GM19438 (cell line): ENCODE measurements at regions not wholly inside any gene's neighbourhood (a gene's known extent, or its start where the extent isn't known, plus 50 kb on each side); places are given as distances from the start of the nearest gene placed in this dataset.

Experiments
- ATAC-seq: cut with Tn5 transposase; IDR thresholded peaks from one replicate; pipeline ENCODE4 v1.9.1; 2021; ENCODE audit warnings: low read depth; ENCODE audit not compliant: unreplicated experiment

DNA sequence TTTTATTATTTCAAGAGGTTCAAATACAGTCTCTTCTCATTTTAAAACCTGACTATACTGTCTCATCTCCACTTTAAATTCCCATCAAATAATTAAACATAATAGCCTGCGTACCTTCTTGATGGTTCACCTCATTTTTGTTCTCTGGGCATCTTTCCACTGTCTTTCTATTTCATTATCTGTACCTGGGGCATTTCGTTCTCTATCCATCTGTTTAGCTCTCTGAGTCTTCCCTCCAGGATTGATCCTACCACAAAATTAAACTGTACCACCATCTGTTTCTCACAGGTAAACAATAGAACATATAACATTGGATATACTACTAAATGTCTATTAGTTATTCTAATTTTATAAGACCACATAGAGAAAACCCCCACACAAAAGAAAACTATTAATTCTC is 1331.4 kb downstream of the NSUN3 start:
- no peak for ATAC-seq

- no peak for ATAC-seq
Observed at GRCh38 chr3:95399585-95399984, 1336.7 kb downstream of the NSUN3 start.

DNA sequence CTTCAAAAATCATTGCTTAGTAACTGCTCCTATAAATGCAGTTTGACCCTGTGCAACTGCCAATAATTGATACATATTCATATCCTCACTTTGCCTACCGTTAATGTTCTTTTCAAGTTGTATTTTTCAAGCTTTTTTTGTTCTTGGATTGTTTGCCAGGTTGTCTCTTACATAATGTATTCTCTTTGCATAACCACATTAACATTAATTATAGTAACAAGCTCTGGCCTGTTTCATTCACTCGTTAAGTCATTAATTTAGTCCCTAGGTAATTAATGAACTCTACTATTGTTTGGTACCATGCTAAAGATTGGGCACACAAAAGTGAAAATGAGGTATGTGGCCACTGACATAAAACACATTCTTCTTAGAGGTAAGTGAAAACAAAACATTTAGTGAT is 1338.8 kb downstream of the NSUN3 start:
- ATAC-seq, result no peak

DNA sequence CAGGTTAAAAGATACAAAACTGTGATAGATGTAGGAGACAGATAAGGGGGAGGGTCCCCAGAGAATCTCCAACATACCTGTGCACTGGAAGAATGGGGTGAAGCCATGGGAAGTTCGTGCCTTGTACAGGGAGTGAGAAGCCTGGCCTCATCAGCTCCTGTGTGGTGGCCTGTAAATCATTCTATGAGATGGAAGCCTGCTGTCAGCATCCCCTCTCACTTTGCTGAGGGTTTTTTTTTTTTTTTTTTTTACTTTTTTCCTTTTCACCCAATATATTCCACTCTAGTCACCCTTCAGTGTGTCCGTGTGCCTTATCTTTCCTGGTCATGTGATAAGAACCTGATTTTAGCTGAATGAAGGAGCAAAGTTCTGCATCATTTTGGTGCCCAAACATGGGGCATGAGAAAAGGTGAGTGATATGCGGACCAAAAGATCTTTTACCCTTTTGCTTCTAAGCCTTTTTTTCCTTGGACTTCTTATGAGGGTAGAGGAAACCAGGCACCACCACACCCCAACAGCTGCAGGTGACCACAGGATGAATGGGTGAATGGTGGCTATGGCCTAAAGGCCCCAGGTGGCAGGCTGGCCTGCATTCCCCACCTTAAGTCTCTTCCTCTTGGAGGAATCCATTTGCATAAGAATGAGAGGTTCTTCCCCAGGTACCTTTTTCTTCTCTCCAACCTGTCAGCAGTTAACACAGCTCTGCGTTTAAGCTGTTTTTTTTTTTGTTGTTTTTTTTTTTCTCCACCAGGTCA is 1345.0 kb downstream of the NSUN3 start:
- ATAC-seq, result no peak

- no peak for ATAC-seq
Observed at GRCh38 chr3:95408464-95408862, 1345.6 kb downstream of the NSUN3 start.

GRCh38 chr3:95418251-95418650 is 1355.4 kb downstream of the NSUN3 start:
- ATAC-seq, result no peak

DNA sequence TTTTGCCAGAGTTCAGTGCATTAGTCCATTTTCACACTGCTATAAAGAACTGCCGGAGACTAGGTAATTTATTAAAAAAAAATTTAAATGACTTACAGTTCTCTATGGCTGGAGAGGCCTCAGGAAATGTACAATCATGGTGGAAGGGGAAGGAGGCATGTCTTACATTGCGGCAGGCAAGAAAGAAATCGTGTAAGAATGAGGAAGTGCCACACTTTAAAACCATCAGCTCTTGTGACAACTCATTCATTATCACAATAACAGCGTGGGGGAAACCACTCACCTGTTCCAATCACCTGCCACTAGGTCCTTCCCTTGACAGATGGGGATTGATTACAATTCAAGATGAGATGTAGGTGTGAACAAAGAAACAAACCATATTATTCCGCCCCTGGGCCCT is 1361.4 kb downstream of the NSUN3 start:
- no peak for ATAC-seq

DNA sequence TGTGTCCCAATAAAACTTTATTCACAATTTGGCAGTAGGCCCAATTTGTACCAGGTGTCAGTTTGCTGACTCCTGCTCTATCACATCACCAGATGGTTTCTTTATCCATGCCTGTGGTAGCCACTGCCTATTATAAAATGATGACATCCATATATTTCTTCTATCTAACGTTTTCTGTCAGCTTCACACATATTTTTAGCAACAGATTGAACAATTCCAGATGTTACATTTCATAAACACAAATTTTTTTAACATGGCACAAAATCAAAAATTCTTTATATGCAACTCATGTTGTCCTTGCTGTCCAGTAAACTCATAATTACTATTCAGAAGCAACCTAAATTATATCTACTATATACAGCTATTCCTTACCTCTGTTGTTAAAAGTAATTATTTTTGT is 1371.6 kb downstream of the NSUN3 start:
- ATAC-seq, result no peak

DNA sequence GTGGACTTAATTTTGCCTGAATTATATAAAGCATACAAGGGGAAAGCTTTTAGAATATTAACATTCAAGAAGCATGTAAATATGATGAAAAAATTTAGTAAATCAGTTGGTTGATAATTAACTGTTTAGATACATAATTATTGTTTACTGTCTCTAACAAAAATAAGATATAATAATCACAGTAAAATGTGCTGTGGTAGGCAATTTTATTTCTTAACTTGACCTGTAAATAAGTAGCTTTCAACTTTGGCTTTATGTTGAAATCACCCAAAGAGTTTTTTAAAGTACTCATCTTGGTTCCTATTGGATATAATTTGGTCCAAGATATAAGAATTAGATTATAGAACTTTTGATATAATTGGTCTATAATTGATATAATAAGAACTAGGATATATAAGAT is 1374.5 kb downstream of the NSUN3 start:
- ATAC-seq, result no peak

- ATAC-seq, result no peak
Observed at GRCh38 chr3:95438274-95438673, 1375.4 kb downstream of the NSUN3 start.

GRCh38 chr3:95442766-95443165 is 1371.6 kb upstream of the EPHA6 start:
- ATAC-seq, result no peak

- no peak for ATAC-seq
Observed at GRCh38 chr3:95449841-95450240, 1364.6 kb upstream of the EPHA6 start.

- ATAC-seq, result no peak
Observed at GRCh38 chr3:95453242-95453641, 1361.2 kb upstream of the EPHA6 start.

DNA sequence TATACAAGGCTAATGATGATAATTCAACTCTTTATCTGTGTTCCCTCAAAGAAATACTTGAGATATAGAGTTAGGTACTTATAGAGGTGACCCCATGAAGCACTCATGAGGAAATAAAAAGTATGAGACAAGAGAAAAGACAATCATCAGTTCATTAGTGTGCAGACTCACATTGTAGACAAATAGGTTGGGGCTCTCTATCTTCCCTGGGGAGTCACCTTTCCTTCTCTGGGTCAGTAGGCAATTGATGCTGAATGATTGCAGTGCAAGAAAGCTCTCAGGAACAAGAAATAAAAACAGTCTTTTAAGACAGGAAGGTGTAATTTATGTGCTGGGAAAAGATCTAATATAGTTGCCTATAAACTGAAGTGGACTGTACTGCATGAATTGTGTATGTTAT is 1357.6 kb upstream of the EPHA6 start:
- ATAC-seq, result no peak

- no peak for ATAC-seq
Observed at GRCh38 chr3:95459706-95460105, 1354.7 kb upstream of the EPHA6 start.

DNA sequence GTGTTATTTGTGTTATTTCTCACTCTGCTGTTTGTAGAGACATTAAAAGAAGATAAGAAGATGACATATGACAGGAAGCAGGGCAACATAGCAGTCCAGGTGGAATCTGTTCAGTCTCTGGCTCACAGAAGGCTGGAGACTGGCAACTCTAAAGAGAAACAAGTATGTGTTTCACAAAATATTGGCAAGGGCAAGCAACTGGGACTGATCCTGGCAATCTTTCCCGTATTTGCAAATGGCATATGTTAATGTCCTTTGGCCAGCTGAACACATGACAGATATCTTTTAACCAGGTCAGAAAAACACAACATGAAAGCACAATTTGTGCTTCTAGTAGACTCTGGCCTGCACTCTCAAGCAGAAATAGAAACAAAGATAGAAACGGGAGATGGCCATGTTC is 1354.1 kb upstream of the EPHA6 start:
- ATAC-seq, result no peak

GRCh38 chr3:95462161-95462560 is 1352.2 kb upstream of the EPHA6 start:
- no peak for ATAC-seq

DNA sequence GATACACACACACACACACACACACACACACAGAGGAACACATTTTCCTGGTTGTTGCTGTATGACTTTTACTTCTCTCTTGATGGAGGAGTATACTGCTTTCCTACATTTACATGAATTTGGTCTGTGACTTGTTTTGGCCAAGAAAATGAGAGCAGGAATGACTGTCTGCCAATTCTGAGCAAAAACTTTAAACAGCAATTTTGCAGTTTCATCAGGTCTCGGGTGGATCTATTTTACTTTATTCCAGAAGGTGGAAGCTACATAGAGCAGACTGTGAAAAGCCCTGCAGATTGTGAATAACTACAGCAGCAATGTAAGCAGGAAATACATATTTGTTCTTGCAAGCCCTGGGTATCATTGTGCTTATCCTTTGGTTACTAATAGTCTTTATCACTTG is 1350.0 kb upstream of the EPHA6 start:
- no peak for ATAC-seq

GRCh38 chr3:95468331-95468730 is 1346.1 kb upstream of the EPHA6 start:
- ATAC-seq, result no peak

- no peak for ATAC-seq
Observed at GRCh38 chr3:95474338-95474737, 1340.1 kb upstream of the EPHA6 start.

- ATAC-seq, result no peak
Observed at GRCh38 chr3:95476534-95476933, 1337.9 kb upstream of the EPHA6 start.

GRCh38 chr3:95506174-95506573 is 1308.2 kb upstream of the EPHA6 start:
- no peak for ATAC-seq

GRCh38 chr3:95508124-95508523 is 1306.3 kb upstream of the EPHA6 start:
- no peak for ATAC-seq
